CD14-positive monocyte (primary cell): ENCODE measurements at regions not wholly inside any gene's neighbourhood (a gene's known extent, or its start where the extent isn't known, plus 50 kb on each side); places are given as distances from the start of the nearest gene placed in this dataset.
A peak's percentile ranks its signal among the peaks of the same experiment; 100 is the strongest.

Experiments used
- DNase-seq, 3 donors: peaks; one replicate each; pipeline ENCODE4 v3.0.0-alpha.2; 2011 to 2022
- H2AFZ ChIP-seq: 2 replicates; pipeline ENCODE4 v1.6.0; 2012; ENCODE audit warnings: mild to moderate bottlenecking, low read depth, low read length, inconsistent platforms; ENCODE audit not compliant: insufficient read depth, poor library complexity, severe bottlenecking
- H3K27ac ChIP-seq, 2 donors: 1 replicate in 1 of 2; 2 replicates in 1 of 2; pipeline ENCODE4 v1.5.1; 2012 to 2013; ENCODE audit warnings: low read length in 2 of 2, control low read depth in 1 of 2, inconsistent platforms in 1 of 2, low read depth in 1 of 2, mild to moderate bottlenecking in 1 of 2
- H3K27me3 ChIP-seq, 2 donors: one replicate each; pipeline versions ENCODE4 v1.6.0 to v1.6.1; 2011 to 2013; ENCODE audit warnings: low read length in 2 of 2; ENCODE audit not compliant: control insufficient read depth in 2 of 2, insufficient read depth in 2 of 2
- H3K36me3 ChIP-seq, 2 donors: replicated peaks in 1 of 2; 1 replicate in 1 of 2; 2 replicates in 1 of 2; pipeline versions ENCODE4 v1.5.1 to v1.6.1; 2012 to 2013; ENCODE audit warnings: low read length in 2 of 2, control low read depth in 1 of 2, inconsistent platforms in 1 of 2, mild to moderate bottlenecking in 1 of 2; ENCODE audit not compliant: insufficient read depth in 2 of 2, control insufficient read depth in 1 of 2
- H3K4me1 ChIP-seq, 2 donors: 1 replicate in 1 of 2; 2 replicates in 1 of 2; pipeline versions ENCODE4 v1.5.1 to v1.6.1; 2012 to 2013; ENCODE audit warnings: low read length in 2 of 2, control low read depth in 1 of 2, inconsistent platforms in 1 of 2, mild to moderate bottlenecking in 1 of 2, moderate library complexity in 1 of 2; ENCODE audit not compliant: insufficient read depth in 2 of 2, control insufficient read depth in 1 of 2
- H3K4me2 ChIP-seq: replicated peaks from 2 replicates; pipeline ENCODE3; 2012; ENCODE audit warnings: low read length, moderate library complexity, mild to moderate bottlenecking; ENCODE audit not compliant: poor library complexity, severe bottlenecking; ENCODE audit errors: extremely low read depth
- H3K4me3 ChIP-seq, 3 experiments: fragments of 200-600 bp in 1 of 3; sonication (generic) in 1 of 3; replicated peaks in 1 of 3; 1 replicate in 2 of 3; 2 replicates in 1 of 3; pipeline ENCODE4 v1.5.1; 2011 to 2013; ENCODE audit warnings: low read length in 3 of 3, mild to moderate bottlenecking in 3 of 3, control low read depth in 2 of 3, low read depth in 2 of 3, inconsistent platforms in 1 of 3, moderate library complexity in 1 of 3
- H3K79me2 ChIP-seq: 2 replicates; pipeline ENCODE4 v1.6.0; 2012; ENCODE audit warnings: mild to moderate bottlenecking, control low read depth, inconsistent platforms, low read length, moderate library complexity; ENCODE audit not compliant: insufficient read depth
- H3K9ac ChIP-seq: 2 replicates; pipeline ENCODE4 v1.6.0; 2017; ENCODE audit warnings: low read length, mild to moderate bottlenecking; ENCODE audit not compliant: insufficient read depth, poor library complexity, severe bottlenecking
- H3K9me3 ChIP-seq, 2 donors: replicated peaks in 1 of 2; 1 replicate in 1 of 2; 2 replicates in 1 of 2; pipeline versions ENCODE4 v1.5.1 to v1.6.1; 2012 to 2013; ENCODE audit warnings: low read length in 2 of 2, control low read depth in 1 of 2; ENCODE audit not compliant: control insufficient read depth in 1 of 2, insufficient read depth in 1 of 2
- H4K20me1 ChIP-seq: 2 replicates; pipeline ENCODE4 v1.6.0; 2012; ENCODE audit warnings: mild to moderate bottlenecking, low read length, control low read depth, moderate library complexity; ENCODE audit not compliant: insufficient read depth
- H3K27ac Mint-ChIP-seq, 7 donors: one replicate each; pipeline ENCODE4 v1.8.0; 2020; ENCODE audit warnings: mild to moderate bottlenecking in 7 of 7, mixed read lengths in 7 of 7, moderate library complexity in 6 of 7, inconsistent platforms in 2 of 7
- H3K27me3 Mint-ChIP-seq, 3 donors: one replicate each; pipeline ENCODE4 v1.8.0; 2021 to 2022; ENCODE audit warnings: low read depth in 3 of 3, mild to moderate bottlenecking in 3 of 3, mixed read lengths in 3 of 3, moderate library complexity in 3 of 3, inconsistent platforms in 1 of 3
- H3K36me3 Mint-ChIP-seq, 2 donors: one replicate each; pipeline ENCODE4 v1.8.0; 2020; ENCODE audit warnings: mixed read lengths in 2 of 2, inconsistent platforms in 1 of 2, mild to moderate bottlenecking in 1 of 2
- H3K4me1 Mint-ChIP-seq: one replicate; pipeline ENCODE4 v1.8.0; 2020; ENCODE audit warnings: mild to moderate bottlenecking, mixed read lengths
- H3K4me3 Mint-ChIP-seq, 2 donors: one replicate each; pipeline ENCODE4 v1.8.0; 2020; ENCODE audit warnings: mild to moderate bottlenecking in 2 of 2, mixed read lengths in 2 of 2, moderate library complexity in 1 of 2
- H3K9me3 Mint-ChIP-seq, 7 donors: one replicate each; pipeline ENCODE4 v1.8.0; 2020 to 2022; ENCODE audit warnings: mixed read lengths in 7 of 7, mild to moderate bottlenecking in 6 of 7, moderate library complexity in 6 of 7, inconsistent platforms in 2 of 7
- WGBS: methylation state at CpG from one replicate; pipeline ENCODE4 v1.1.5; 2013; ENCODE audit warnings: missing lambda C conversion rate; ENCODE audit not compliant: insufficient coverage; 5-methylcytosine and 5-hydroxymethylcytosine counted together
- intact Hi-C, 2 donors: fragments of 100-400 bp; cut with micrococcal nuclease; formaldehyde crosslinking; loops; one replicate each; pipeline versions ENCODE4 v1.15.0 to v1.15.1; 2023
- TF ChIP-seq, protein P1 (sequence below): fragments of 200-600 bp; IDR thresholded peaks from one replicate; pipeline ENCODE4 v1.8.0; 2022; ENCODE audit warnings: antibody characterized with exemption, mild to moderate bottlenecking

DNA sequence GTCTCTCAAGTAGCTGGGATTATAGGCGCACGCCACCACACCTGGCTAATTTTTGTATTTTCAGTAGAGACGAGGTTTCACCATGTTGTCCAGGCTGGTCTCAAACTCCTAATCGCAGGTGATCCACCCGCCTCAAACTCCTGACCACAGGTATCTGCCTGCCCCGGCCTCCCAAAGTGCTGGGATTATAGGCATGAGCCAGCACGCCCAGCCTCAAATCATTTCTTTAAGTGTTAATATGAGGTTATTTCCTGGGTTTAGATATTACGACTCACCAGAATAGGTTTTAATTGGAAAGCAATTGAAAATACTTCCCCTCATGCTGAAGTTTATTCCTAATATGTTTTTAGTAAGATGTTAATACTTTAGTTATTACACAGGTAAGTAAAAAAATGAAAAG lies 144.5 kb downstream of the NUFIP1 start:
- WGBS: 100% methylated on average over 4 of the region's 8 CpGs
- TF ChIP-seq, protein P1, sequence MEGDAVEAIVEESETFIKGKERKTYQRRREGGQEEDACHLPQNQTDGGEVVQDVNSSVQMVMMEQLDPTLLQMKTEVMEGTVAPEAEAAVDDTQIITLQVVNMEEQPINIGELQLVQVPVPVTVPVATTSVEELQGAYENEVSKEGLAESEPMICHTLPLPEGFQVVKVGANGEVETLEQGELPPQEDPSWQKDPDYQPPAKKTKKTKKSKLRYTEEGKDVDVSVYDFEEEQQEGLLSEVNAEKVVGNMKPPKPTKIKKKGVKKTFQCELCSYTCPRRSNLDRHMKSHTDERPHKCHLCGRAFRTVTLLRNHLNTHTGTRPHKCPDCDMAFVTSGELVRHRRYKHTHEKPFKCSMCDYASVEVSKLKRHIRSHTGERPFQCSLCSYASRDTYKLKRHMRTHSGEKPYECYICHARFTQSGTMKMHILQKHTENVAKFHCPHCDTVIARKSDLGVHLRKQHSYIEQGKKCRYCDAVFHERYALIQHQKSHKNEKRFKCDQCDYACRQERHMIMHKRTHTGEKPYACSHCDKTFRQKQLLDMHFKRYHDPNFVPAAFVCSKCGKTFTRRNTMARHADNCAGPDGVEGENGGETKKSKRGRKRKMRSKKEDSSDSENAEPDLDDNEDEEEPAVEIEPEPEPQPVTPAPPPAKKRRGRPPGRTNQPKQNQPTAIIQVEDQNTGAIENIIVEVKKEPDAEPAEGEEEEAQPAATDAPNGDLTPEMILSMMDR: no peak
- no peak overlapping the region for H3K4me2 ChIP-seq

DNA sequence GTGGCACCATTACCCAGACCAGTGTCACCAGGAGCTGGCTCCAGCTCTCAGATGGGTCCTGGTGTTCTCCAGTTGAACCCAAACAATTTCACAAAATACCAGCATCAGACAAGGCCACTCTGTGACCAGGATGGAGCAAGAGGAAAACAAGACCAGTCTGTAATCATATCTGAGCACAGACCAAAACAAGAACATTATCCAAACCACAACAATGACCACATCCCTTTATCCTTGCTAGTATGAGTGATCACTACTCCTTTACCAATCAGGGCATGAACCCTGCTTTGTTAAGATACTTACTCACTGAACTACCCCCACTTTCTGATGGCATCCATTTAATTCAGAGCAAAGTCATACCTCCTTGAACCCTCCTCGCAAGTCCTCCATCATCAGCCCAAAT lies 145.9 kb downstream of the NUFIP1 start:
- Histone ChIP-seq H2AFZ (no peak overlapping the region), H3K9ac (no peak overlapping the region)

More for the DNA sequence above, 144.5 kb downstream of the NUFIP1 start:
- no peak overlapping the region for H3K9ac ChIP-seq
- H3K27ac Mint-ChIP-seq: no peak overlapping the region
- H3K27me3 ChIP-seq: no peaks in the 10 kb centered on the region
- no peak overlapping the region for H2AFZ ChIP-seq
- no peaks in the 10 kb centered on the region for H4K20me1 ChIP-seq
- H3K27ac ChIP-seq: no peak overlapping the region
- peaks cover 5 to 16% (median 12%) of the 10 kb centered on the region in 3 donors for H3K27me3 Mint-ChIP-seq
- H3K4me1 ChIP-seq: peaks cover 12 to 24% of the 10 kb centered on the region in 2 donors
- no peak for DNase-seq
- no peaks in the 10 kb centered on the region for H3K79me2 ChIP-seq
- no peaks in the 10 kb centered on the region for H3K36me3 Mint-ChIP-seq
- intact Hi-C loops: no loop called here
- H3K9me3 ChIP-seq: no peaks in the 10 kb centered on the region
- H3K4me3 Mint-ChIP-seq: no peak overlapping the region
- H3K9me3 Mint-ChIP-seq: peaks cover 0 to 2% (median 0%) of the 10 kb centered on the region in 7 donors
- H3K36me3 ChIP-seq: no peaks in the 10 kb centered on the region
- H3K4me3 ChIP-seq: no peak overlapping the region
- peaks cover 28% of the 10 kb centered on the region for H3K4me1 Mint-ChIP-seq

More for the DNA sequence above, 145.9 kb downstream of the NUFIP1 start:
- H3K27ac ChIP-seq: no peak overlapping the region
- DNase-seq: peak; percentile 1 to 37 (median 15)
- peaks cover 28% of the 10 kb centered on the region for H3K4me1 Mint-ChIP-seq
- no peaks in the 10 kb centered on the region for H3K36me3 Mint-ChIP-seq
- TF ChIP-seq, protein P1: no peak
- no peaks in the 10 kb centered on the region for H3K79me2 ChIP-seq
- H4K20me1 ChIP-seq: no peaks in the 10 kb centered on the region
- no peak overlapping the region for H3K4me2 ChIP-seq
- peak overlapping the region in 1 of 2 donors; percentile 27 for H3K4me3 Mint-ChIP-seq
- peaks cover 5 to 16% (median 12%) of the 10 kb centered on the region in 3 donors for H3K27me3 Mint-ChIP-seq
- H3K4me1 ChIP-seq: peaks cover 12 to 24% of the 10 kb centered on the region in 2 donors
- peak overlapping the region in 3 of 7 donors; percentile 9 to 78 (median 67) for H3K27ac Mint-ChIP-seq
- no peaks in the 10 kb centered on the region for H3K36me3 ChIP-seq
- whole genome bisulfite sequencing: no CpG with 5 or more reads among the region's 1 CpG
- intact Hi-C loops: no loop called here
- H3K9me3 ChIP-seq: no peaks in the 10 kb centered on the region
- H3K9me3 Mint-ChIP-seq: peaks cover 0 to 2% (median 0%) of the 10 kb centered on the region in 7 donors
- H3K27me3 ChIP-seq: no peaks in the 10 kb centered on the region
- no peak overlapping the region for H3K4me3 ChIP-seq
